Gastroesophageal sphincter (tissue), 4 donors: ENCODE measurements at regions not wholly inside any gene's neighbourhood (a gene's known extent, or its start where the extent isn't known, plus 50 kb on each side); places are given as distances from the start of the nearest gene placed in this dataset.

Experiments used
- ATAC-seq: fragments of 150-250 bp; one replicate; pipeline ENCODE4 v1.9.1; 2016; ENCODE audit warnings: mild to moderate bottlenecking, moderate library complexity
- H3K27ac ChIP-seq, 4 donors: fragments of 200-600 bp; sonication (generic) in 3 of 4; 1 replicate in 3 of 4; 2 replicates in 1 of 4; pipeline ENCODE4 v1.5.1; 2016 to 2019
- H3K27me3 ChIP-seq: fragments of 200-600 bp; sonication (generic); one replicate; pipeline ENCODE4 v1.5.1; 2019
- H3K36me3 ChIP-seq, 2 donors: fragments of 200-600 bp; sonication (generic); one replicate each; pipeline ENCODE4 v1.5.1; 2019; ENCODE audit warnings: control low read depth in 1 of 2
- H3K4me1 ChIP-seq, 3 donors: fragments of 200-600 bp; sonication (generic); 1 replicate in 2 of 3; 2 replicates in 1 of 3; pipeline ENCODE4 v1.5.1; 2016 to 2019; ENCODE audit warnings: control low read depth in 2 of 3
- H3K4me3 ChIP-seq, 2 donors: fragments of 200-600 bp; sonication (generic); one replicate each; pipeline ENCODE4 v1.5.1; 2019; ENCODE audit warnings: mild to moderate bottlenecking in 1 of 2, moderate library complexity in 1 of 2
- H3K9me3 ChIP-seq, 3 donors: fragments of 200-600 bp; sonication (generic); one replicate each; pipeline ENCODE4 v1.5.1; 2017 to 2019; ENCODE audit warnings: control low read depth in 2 of 3
- EP300 ChIP-seq: sonication (generic); formaldehyde crosslinking; IDR thresholded peaks from one replicate; pipeline ENCODE4 v1.6.1; 2017; ENCODE audit warnings: antibody characterized with exemption, mild to moderate bottlenecking
- POLR2A ChIP-seq, 2 donors: fragments of 450-650 bp; IDR thresholded peaks; one replicate each; pipeline ENCODE4 v1.6.1; 2017; ENCODE audit warnings: antibody characterized with exemption in 2 of 2, mild to moderate bottlenecking in 2 of 2, moderate library complexity in 1 of 2
- POLR2AphosphoS5 ChIP-seq: sonication (generic); formaldehyde crosslinking; IDR thresholded peaks from one replicate; pipeline ENCODE4 v1.6.1; 2017; ENCODE audit warnings: antibody characterized with exemption
- WGBS, 2 donors: methylation state at CpG; one replicate each; pipeline ENCODE4 v1.1.5; 2018; ENCODE audit warnings: low coverage in 1 of 2; 5-methylcytosine and 5-hydroxymethylcytosine counted together
- TF ChIP-seq, protein P1 (sequence below), 4 experiments: fragments of 200-600 bp in 2 of 4; fragments of 450-650 bp in 2 of 4; sonication (generic) in 1 of 4; IDR thresholded peaks; one replicate each; pipeline ENCODE4 v1.5.1; 2017 to 2019; ENCODE audit warnings: antibody characterized with exemption in 4 of 4, mild to moderate bottlenecking in 2 of 4, moderate library complexity in 2 of 4

DNA sequence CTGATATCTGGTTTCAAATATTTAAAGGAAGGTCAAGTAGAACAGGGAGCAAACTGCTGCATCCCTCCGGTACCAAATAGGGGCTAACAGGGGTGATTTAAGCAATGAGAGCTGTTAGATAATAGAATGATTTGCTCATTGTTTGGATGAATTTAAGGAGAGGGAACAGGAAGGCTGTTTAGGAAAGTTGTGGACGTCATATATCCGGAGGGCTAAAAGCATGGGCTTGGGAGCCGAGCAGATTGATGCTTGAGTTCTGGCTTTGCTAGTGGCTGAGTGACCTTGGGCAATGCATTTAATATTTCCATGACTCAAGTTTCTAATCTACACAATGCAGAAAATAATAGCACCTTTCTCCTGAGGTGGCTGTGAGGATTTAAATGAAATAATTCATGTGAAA, 85.4 kb upstream of the RPS23 start:
- WGBS, 2 donors: 80 to 90% methylated on average over 4 of the region's 4 CpGs
- H3K4me1 ChIP-seq: no peaks in the 10 kb centered on the region

DNA sequence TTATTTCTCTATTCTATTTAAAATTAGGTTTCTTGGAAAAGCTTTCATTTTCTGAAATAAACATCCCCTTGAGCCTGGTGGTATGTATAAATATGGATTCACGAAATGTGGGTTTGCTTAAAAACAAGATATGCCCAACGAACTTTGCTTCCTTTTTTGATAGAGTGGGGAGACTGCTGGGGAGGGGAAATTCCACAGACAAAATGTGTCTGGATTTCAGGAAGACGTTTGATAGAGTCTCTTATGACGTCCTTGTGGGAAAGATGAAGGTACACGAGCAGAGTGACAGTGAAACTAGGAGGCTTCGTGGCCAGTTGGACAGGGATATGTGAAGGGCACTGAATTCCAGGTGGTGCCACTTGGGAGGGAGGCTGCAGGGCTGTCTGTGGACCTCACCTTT, 84.5 kb upstream of the RPS23 start:
- TF ChIP-seq, protein P1, sequence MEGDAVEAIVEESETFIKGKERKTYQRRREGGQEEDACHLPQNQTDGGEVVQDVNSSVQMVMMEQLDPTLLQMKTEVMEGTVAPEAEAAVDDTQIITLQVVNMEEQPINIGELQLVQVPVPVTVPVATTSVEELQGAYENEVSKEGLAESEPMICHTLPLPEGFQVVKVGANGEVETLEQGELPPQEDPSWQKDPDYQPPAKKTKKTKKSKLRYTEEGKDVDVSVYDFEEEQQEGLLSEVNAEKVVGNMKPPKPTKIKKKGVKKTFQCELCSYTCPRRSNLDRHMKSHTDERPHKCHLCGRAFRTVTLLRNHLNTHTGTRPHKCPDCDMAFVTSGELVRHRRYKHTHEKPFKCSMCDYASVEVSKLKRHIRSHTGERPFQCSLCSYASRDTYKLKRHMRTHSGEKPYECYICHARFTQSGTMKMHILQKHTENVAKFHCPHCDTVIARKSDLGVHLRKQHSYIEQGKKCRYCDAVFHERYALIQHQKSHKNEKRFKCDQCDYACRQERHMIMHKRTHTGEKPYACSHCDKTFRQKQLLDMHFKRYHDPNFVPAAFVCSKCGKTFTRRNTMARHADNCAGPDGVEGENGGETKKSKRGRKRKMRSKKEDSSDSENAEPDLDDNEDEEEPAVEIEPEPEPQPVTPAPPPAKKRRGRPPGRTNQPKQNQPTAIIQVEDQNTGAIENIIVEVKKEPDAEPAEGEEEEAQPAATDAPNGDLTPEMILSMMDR (IDR thresholded peaks at IDR 0.05): no peak
- no peak for TF ChIP-seq POLR2AphosphoS5
- TF ChIP-seq EP300: no peak
- TF ChIP-seq POLR2A (IDR thresholded peaks at IDR 0.05): no peak
- H3K27ac ChIP-seq: no peak overlapping the region
- WGBS, 2 donors: 54 to 78% methylated on average over 2 to 6 of the region's 6 CpGs
- H3K36me3 ChIP-seq: no peaks in the 10 kb centered on the region
- peaks cover 0 to 5% (median 4%) of the 10 kb centered on the region in 3 donors for H3K4me1 ChIP-seq
- no peaks in the 10 kb centered on the region for H3K27me3 ChIP-seq
- H3K9me3 ChIP-seq: no peaks in the 10 kb centered on the region
- no peak for ATAC-seq
- no peak overlapping the region for H3K4me3 ChIP-seq

More for the DNA sequence above, 85.4 kb upstream of the RPS23 start:
- no peak for ATAC-seq
- no peaks in the 10 kb centered on the region for H3K36me3 ChIP-seq
- TF ChIP-seq EP300 (no peak), POLR2AphosphoS5 (no peak), POLR2A (IDR thresholded peaks at IDR 0.05) (no peak)
- TF ChIP-seq, protein P1 (IDR thresholded peaks at IDR 0.05): no peak
- no peaks in the 10 kb centered on the region for H3K9me3 ChIP-seq
- no peak overlapping the region for H3K4me3 ChIP-seq
- no peak overlapping the region for H3K27ac ChIP-seq
- H3K27me3 ChIP-seq: no peaks in the 10 kb centered on the region

DNA sequence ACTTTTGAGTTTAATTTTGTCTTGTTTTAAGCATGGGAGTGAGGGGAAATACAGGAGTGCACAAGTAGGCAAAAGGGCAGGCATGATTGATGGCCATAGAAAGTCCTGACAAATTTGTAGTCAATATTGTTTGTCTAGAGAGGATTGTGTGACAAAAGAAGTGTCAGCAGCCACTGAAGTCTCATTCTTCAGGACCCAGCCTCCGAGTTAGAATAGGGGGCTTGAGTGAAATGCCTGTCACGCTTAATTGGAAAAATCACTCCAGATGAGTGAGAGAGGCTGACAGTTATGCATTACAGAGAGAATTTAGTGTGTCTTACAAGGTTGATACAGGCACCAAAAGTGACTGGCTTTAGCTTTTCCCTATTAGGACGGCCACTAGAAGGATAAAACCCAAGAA, 81.9 kb upstream of the RPS23 start:
- 88 to 90% methylated on average over 3 of the region's 3 CpGs for WGBS, 2 donors
- Histone ChIP-seq H3K36me3 (no peaks in the 10 kb centered on the region), H3K27me3 (no peaks in the 10 kb centered on the region), H3K9me3 (no peaks in the 10 kb centered on the region), H3K4me1 (peaks cover 0 to 24% (median 6%) of the 10 kb centered on the region in 3 donors), H3K4me3 (no peak overlapping the region), H3K27ac (no peak overlapping the region)
- no peak for ATAC-seq
- TF ChIP-seq POLR2A (IDR thresholded peaks at IDR 0.05): no peak
- TF ChIP-seq POLR2AphosphoS5: no peak
- no peak for TF ChIP-seq EP300
- TF ChIP-seq, protein P1 (IDR thresholded peaks at IDR 0.05): no peak

GRCh38 chr5:82359272-82359671, 81.1 kb upstream of the RPS23 start:
- Histone ChIP-seq H3K27ac (no peak overlapping the region), H3K4me1 (peaks cover 0 to 24% (median 6%) of the 10 kb centered on the region in 3 donors), H3K4me3 (no peak overlapping the region), H3K36me3 (no peaks in the 10 kb centered on the region), H3K9me3 (no peaks in the 10 kb centered on the region), H3K27me3 (no peaks in the 10 kb centered on the region)
- TF ChIP-seq, protein P1 (IDR thresholded peaks at IDR 0.05): no peak
- TF ChIP-seq EP300: no peak
- no peak for ATAC-seq
- WGBS, 2 donors: 25 to 27% methylated on average over 3 of the region's 3 CpGs

GRCh38 chr5:82358457-82358856, 80.3 kb upstream of the RPS23 start:
- Histone ChIP-seq H3K4me3 (no peak overlapping the region), H3K27me3 (no peaks in the 10 kb centered on the region), H3K36me3 (no peaks in the 10 kb centered on the region), H3K27ac (peak overlapping the region in 3 of 4 donors; percentile 64 to 79 (median 72)), H3K4me1 (peaks cover 0 to 24% (median 6%) of the 10 kb centered on the region in 3 donors), H3K9me3 (no peaks in the 10 kb centered on the region)
- TF ChIP-seq, protein P1 (IDR thresholded peaks at IDR 0.05): no peak
- TF ChIP-seq POLR2AphosphoS5 (no peak), POLR2A (IDR thresholded peaks at IDR 0.05) (no peak), EP300 (no peak)
- 54 to 78% methylated on average over 2 of the region's 2 CpGs for WGBS, 2 donors
- ATAC-seq: no peak
